ENCODE measurements at regions not wholly inside any gene's neighbourhood (a gene's known extent, or its start where the extent isn't known, plus 50 kb on each side); places are given as distances from the start of the nearest gene placed in this dataset.

DNA sequence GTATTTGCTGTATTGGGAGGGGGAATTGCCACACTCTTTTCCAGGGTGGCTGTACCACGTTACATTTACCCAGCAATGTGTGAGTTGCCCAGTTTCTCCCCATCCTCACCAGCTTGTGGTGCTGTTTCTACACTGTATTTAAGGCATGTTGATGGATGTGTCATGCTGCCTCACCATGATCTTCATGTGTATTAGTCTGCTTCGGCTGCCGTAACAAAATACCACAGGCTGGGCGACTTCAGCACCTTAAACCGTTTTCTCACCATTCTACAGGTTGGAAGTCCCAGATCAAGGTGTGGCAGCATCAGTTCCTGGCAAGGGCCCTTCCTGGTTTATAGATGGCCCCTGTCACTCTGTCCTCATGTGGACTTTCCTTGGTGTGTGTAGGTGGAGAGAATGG, 169.7 kb downstream of the IGLL1 start:
- Histone ChIP-seq H3K36me3 (no peaks in the 10 kb centered on the region), H3K9me3 (replicated peaks) (no peaks in the 10 kb centered on the region), H3K27me3 (ENCODE audit: low read depth) (peaks cover 32% of the 10 kb centered on the region), H3K4me1 (no peaks in the 10 kb centered on the region), H3K4me3 (no peak overlapping the region), H3K27ac (replicated peaks) (no peak overlapping the region)
- TF ChIP-seq, protein P1, sequence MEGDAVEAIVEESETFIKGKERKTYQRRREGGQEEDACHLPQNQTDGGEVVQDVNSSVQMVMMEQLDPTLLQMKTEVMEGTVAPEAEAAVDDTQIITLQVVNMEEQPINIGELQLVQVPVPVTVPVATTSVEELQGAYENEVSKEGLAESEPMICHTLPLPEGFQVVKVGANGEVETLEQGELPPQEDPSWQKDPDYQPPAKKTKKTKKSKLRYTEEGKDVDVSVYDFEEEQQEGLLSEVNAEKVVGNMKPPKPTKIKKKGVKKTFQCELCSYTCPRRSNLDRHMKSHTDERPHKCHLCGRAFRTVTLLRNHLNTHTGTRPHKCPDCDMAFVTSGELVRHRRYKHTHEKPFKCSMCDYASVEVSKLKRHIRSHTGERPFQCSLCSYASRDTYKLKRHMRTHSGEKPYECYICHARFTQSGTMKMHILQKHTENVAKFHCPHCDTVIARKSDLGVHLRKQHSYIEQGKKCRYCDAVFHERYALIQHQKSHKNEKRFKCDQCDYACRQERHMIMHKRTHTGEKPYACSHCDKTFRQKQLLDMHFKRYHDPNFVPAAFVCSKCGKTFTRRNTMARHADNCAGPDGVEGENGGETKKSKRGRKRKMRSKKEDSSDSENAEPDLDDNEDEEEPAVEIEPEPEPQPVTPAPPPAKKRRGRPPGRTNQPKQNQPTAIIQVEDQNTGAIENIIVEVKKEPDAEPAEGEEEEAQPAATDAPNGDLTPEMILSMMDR (IDR thresholded peaks at IDR 0.05; ENCODE audit: borderline replicate concordance) = no peak
- intact Hi-C loops (cut with micrococcal nuclease) = no loop called here
- DNase-seq = no peak

DNA sequence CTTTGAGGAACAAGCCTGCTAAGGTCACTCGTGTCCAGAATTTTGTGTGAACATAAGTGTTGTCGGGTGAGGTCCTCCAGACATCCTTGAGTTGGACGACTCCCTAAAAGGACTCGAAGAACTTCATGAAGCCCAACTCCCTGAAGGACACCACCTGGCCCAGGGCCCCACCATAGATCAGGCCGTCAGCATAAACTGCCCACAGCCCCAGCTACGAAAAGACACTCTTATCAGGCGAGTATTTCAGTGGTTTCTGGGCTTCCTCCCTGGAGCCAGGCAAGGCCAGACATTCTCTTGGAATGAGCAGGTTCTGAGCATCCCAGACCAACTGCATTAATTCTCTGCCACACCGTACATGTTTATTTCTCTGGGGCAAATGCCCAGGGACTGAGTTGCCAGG, 170.1 kb downstream of the IGLL1 start:
- no peak for DNase-seq
- Histone ChIP-seq H3K36me3 (no peaks in the 10 kb centered on the region), H3K4me1 (no peaks in the 10 kb centered on the region), H3K27me3 (ENCODE audit: low read depth) (peaks cover 32% of the 10 kb centered on the region), H3K9me3 (replicated peaks) (no peaks in the 10 kb centered on the region), H3K27ac (replicated peaks) (no peak overlapping the region), H3K4me3 (no peak overlapping the region)
- intact Hi-C loops (cut with micrococcal nuclease) = no loop called here
- TF ChIP-seq, protein P1 (IDR thresholded peaks at IDR 0.05; ENCODE audit: borderline replicate concordance) = no peak

DNA sequence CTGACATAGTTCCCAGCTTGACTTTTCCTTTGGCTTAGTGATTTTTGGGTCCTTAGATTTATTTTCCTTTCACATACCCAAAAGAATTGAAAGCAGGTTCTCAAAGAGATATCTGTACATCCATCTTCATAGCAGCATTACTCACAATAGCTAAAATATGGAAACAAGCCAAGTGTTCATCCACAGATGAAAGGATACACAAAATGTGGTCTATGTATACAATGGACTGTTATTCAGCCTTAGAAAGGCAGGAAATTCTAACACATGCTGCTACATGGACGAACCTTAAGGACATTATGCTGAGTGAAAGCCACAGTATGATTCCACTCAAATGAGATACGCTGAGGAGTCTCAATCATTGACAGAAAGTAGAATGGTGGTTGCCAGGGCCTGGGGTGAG, 171.8 kb downstream of the IGLL1 start:
- H3K9me3 ChIP-seq (replicated peaks) = no peaks in the 10 kb centered on the region
- no peak overlapping the region for H3K27ac ChIP-seq (replicated peaks)
- no peak overlapping the region for H3K4me3 ChIP-seq
- H3K4me1 ChIP-seq = no peaks in the 10 kb centered on the region
- intact Hi-C loops (cut with micrococcal nuclease) = no loop called here
- H3K36me3 ChIP-seq = no peaks in the 10 kb centered on the region
- no peak for DNase-seq
- TF ChIP-seq, protein P1 (IDR thresholded peaks at IDR 0.05; ENCODE audit: borderline replicate concordance) = no peak
- peaks cover 37% of the 10 kb centered on the region for H3K27me3 ChIP-seq (ENCODE audit: low read depth)

DNA sequence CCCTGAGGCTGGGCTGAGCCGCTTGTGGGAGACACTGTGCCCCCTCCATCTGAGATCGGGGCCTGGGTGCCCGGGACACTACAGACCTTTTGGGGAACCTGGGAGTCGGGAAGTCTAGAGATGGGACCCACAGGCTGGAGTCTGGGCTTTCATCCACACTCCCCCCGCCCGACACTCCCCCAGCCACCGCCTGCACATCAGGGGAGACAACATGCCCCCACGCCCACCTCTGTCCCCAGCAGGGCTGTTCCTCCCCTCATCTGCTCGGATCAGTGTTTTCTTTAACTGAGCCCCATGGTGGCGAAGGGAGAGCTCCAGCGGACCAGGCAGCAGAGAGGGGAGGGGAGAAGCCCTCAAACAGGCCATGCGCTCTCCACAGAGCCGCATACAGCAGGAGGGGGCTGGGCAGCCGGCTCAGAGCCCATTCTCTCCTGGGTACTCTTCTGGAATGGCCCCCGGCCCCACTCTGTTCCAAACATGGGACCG, 174.7 kb downstream of the IGLL1 start:
- TF ChIP-seq, protein P1 (IDR thresholded peaks at IDR 0.05; ENCODE audit: borderline replicate concordance) = no peak
- Histone ChIP-seq H3K4me1 (peaks cover 4% of the 10 kb centered on the region), H3K9me3 (replicated peaks) (no peaks in the 10 kb centered on the region), H3K27me3 (ENCODE audit: low read depth) (peaks cover 62% of the 10 kb centered on the region), H3K27ac (replicated peaks) (no peak overlapping the region), H3K4me3 (no peak overlapping the region), H3K36me3 (no peaks in the 10 kb centered on the region)
- intact Hi-C loops (cut with micrococcal nuclease) = no loop called here
- DNase-seq = no peak

DNA sequence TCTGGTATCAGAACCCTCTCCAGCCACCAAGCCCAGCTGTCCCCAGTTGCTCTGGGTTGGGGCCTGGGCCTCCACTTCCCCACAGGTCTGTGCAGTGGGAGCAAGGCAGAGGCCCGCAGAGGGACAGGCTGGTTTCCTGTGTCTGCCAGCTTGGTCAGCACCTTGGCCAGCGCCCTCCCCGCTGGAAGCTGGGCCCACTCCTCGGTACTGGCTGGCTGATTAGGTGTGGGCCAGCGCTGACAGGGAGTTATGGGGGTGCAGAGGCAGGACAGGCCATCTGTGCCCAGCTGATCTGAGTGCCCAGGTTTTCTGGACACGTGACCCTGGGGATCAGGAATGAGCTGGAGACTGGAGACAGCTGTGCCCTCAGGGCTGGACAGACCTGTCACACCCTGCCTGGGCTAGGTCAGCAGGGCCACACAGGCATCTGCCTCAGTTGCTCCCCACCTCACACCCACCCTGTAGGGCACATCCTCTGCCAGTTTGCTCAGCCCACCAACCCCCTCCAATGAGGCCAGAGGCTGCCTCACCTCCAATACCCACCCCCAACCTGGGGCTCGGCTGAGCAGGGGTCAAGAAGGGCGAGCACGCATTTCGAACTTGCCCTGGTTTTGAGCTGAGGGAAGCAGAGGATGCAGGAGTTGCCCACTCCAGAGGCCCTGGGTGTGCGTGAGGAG, 175.3 kb downstream of the IGLL1 start:
- no peaks in the 10 kb centered on the region for H3K36me3 ChIP-seq
- intact Hi-C loops (cut with micrococcal nuclease) = no loop called here
- DNase-seq = no peak
- TF ChIP-seq, protein P1 (IDR thresholded peaks at IDR 0.05; ENCODE audit: borderline replicate concordance) = no peak
- peaks cover 4% of the 10 kb centered on the region for H3K4me1 ChIP-seq
- peaks cover 60% of the 10 kb centered on the region for H3K27me3 ChIP-seq (ENCODE audit: low read depth)
- no peaks in the 10 kb centered on the region for H3K9me3 ChIP-seq (replicated peaks)
- no peak overlapping the region for H3K4me3 ChIP-seq
- H3K27ac ChIP-seq (replicated peaks) = no peak overlapping the region
